Common myeloid progenitor, CD34-positive (primary cell): ENCODE measurements at regions not wholly inside any gene's neighbourhood (a gene's known extent, or its start where the extent isn't known, plus 50 kb on each side); places are given as distances from the start of the nearest gene placed in this dataset.

Experiments
- CTCF ChIA-PET: fragments of 350-600 bp; sonication (Branson Sonifier 250); formaldehyde crosslinking; loops from one replicate; lab custom pipeline; 2021; ENCODE audit warnings: antibody characterized with exemption; lab: Charles Lee
- POLR2A ChIA-PET: fragments of 350-600 bp; sonication (Branson Sonifier 250); formaldehyde crosslinking; loops from one replicate; lab custom pipeline; 2021; ENCODE audit warnings: antibody characterized with exemption; lab: Charles Lee
- DNase-seq, 3 donors: peaks; one replicate each; pipeline versions ENCODE4 v3.0.0 to v3.0.0-alpha.2; 2013
- H3K27ac ChIP-seq, 2 experiments: 1 replicate in 1 of 2; 2 replicates in 1 of 2; pipeline ENCODE4 v1.7.0; 2013; ENCODE audit warnings: inconsistent platforms in 2 of 2, low read length in 2 of 2, mild to moderate bottlenecking in 2 of 2, low read depth in 1 of 2, moderate library complexity in 1 of 2; ENCODE audit not compliant: severe bottlenecking in 2 of 2, insufficient read depth in 1 of 2, poor library complexity in 1 of 2
- H3K27me3 ChIP-seq, 5 experiments: replicated peaks in 2 of 5; 1 replicate in 3 of 5; 2 replicates in 2 of 5; pipeline versions ENCODE4 v1.6.1 to v1.7.0; 2013; ENCODE audit warnings: low read length in 4 of 5, mild to moderate bottlenecking in 2 of 5, moderate library complexity in 2 of 5, inconsistent platforms in 1 of 5; ENCODE audit not compliant: insufficient read depth in 5 of 5, control insufficient read depth in 4 of 5
- H3K36me3 ChIP-seq, 4 experiments: 1 replicate in 2 of 4; 2 replicates in 2 of 4; pipeline versions ENCODE4 v1.6.1 to v1.7.0; 2013; ENCODE audit warnings: low read length in 3 of 4, control low read depth in 1 of 4, mild to moderate bottlenecking in 1 of 4; ENCODE audit not compliant: control insufficient read depth in 4 of 4, insufficient read depth in 4 of 4
- H3K4me1 ChIP-seq, 4 experiments: 1 replicate in 3 of 4; 2 replicates in 1 of 4; pipeline versions ENCODE4 v1.6.1 to v1.7.1; 2013; ENCODE audit warnings: low read length in 3 of 4, mild to moderate bottlenecking in 3 of 4, control low read depth in 1 of 4, inconsistent platforms in 1 of 4, moderate library complexity in 1 of 4; ENCODE audit not compliant: control insufficient read depth in 4 of 4, insufficient read depth in 4 of 4; ENCODE audit errors: control extremely low read depth in 1 of 4
- H3K4me3 ChIP-seq, 7 experiments: 1 replicate in 4 of 7; 2 replicates in 3 of 7; pipeline versions ENCODE4 v1.5.1 to v1.7.0; 2013; ENCODE audit warnings: mild to moderate bottlenecking in 7 of 7, low read length in 6 of 7, moderate library complexity in 6 of 7, inconsistent platforms in 2 of 7, low read depth in 2 of 7, control low read depth in 1 of 7; ENCODE audit not compliant: insufficient read depth in 4 of 7, control insufficient read depth in 1 of 7; ENCODE audit errors: extremely low read depth in 1 of 7
- H3K9me3 ChIP-seq, 5 experiments: 1 replicate in 4 of 5; 2 replicates in 1 of 5; pipeline versions ENCODE4 v1.6.1 to v1.7.1; 2013; ENCODE audit warnings: low read length in 4 of 5, mild to moderate bottlenecking in 2 of 5, inconsistent platforms in 1 of 5, low read depth in 1 of 5, moderate library complexity in 1 of 5; ENCODE audit not compliant: control insufficient read depth in 4 of 5, insufficient read depth in 2 of 5; ENCODE audit errors: control extremely low read depth in 1 of 5
- WGBS: methylation state at CpG from one replicate; pipeline ENCODE4 v1.1.5; 2013; ENCODE audit not compliant: insufficient coverage; 5-methylcytosine and 5-hydroxymethylcytosine counted together

DNA sequence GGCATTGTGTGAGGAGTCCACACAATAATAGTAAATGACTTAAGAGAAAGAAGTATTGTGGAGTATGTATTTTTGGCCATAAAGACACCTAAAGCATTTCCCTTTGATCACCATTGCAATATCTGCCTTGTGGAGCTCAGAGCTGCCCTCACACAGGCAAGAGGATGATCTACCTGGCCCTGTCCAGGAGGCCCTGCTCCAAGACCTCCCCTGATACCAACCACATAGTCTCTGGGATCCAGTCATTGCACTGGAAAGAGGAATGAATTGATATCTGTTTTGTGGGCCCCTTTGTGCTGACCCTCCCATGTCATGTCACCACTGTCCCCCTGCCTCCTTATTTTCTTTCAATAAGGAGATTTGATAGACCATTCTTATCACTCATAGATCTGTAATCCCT, 430.6 kb upstream of the TNP1 start:
- H3K36me3 ChIP-seq, result no peaks in the 10 kb centered on the region
- no peak overlapping the region for H3K4me3 ChIP-seq
- H3K9me3 ChIP-seq, result peaks cover 0 to 4% (median 0%) of the 10 kb centered on the region in 5 experiments
- no peaks in the 10 kb centered on the region for H3K4me1 ChIP-seq
- peaks cover 0 to 3% (median 0%) of the 10 kb centered on the region in 5 experiments for H3K27me3 ChIP-seq
- no peak overlapping the region for H3K27ac ChIP-seq
- DNase-seq, result no peak
- ChIA-PET POLR2A (no interaction called here), CTCF (no interaction called here)

DNA sequence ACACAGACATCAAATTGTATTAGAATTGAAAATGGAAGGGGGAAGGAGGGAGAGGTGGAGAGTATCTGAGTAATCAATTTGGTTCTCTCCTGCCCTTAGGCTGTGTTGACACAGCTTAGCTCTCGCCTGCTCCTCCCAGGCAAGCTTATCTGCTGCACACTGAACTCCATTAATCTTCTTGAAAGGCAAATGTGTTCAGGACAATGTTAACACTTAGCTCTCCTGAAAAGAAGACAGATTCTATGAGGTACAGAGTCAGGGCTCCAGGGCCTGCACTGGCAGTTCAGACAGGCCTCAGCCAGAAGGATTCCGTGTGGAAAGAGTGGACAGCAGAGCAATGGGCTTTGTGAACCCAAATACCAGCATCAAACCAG, 430.0 kb upstream of the TNP1 start:
- CTCF ChIA-PET, result interaction anchor here (0.7 kb wide), 1 partner anchor 26 kb away, joined by 3 read pairs; no protein-coding TSS in a partner anchor

DNA sequence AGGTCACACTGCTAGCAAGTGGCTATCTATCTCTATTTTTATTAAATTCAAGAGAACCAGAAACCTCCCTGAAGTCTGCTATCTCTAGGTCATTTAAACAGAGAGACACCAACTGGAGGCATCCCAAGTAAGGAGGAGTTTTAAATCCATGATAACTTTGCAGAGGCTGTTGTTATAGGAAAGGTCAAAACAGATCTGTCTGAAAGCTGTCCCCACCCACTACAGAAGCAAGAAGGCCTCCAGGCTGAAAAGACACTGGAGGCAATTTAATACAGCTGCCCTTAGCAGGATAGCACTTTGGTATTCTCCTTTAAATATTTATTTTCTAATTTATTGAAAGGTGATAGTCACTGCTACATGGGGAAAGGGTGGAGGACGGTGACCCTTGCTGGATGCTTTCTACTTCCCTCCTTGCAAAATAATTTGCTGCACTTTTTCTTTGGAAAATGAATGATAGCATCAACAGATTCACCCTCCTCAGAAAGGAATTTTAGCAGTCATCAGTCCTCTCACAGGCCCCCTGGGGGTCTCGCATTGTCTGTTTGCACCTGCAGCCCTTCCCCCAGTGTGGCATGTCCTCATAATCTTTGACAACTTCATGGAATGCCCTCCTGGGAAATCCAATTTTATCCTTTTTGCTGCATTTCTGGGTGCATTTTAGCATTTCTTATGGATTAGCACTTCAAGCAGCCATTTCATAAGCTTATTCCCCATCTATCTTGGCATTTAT, 429.5 kb upstream of the TNP1 start:
- H3K27ac ChIP-seq, result no peak overlapping the region
- no peak for DNase-seq
- POLR2A ChIA-PET, result no interaction called here
- no peaks in the 10 kb centered on the region for H3K4me1 ChIP-seq
- H3K9me3 ChIP-seq, result peaks cover 0 to 4% (median 0%) of the 10 kb centered on the region in 5 experiments
- CTCF ChIA-PET, result interaction anchor here (0.7 kb wide), 1 partner anchor 26 kb away, joined by 3 read pairs; no protein-coding TSS in a partner anchor
- WGBS, result 100% methylated on average over 2 of the region's 2 CpGs
- no peaks in the 10 kb centered on the region for H3K36me3 ChIP-seq
- peaks cover 0 to 3% (median 0%) of the 10 kb centered on the region in 5 experiments for H3K27me3 ChIP-seq
- no peak overlapping the region for H3K4me3 ChIP-seq

More for the DNA sequence above, 430.0 kb upstream of the TNP1 start:
- Histone ChIP-seq H3K27ac (no peak overlapping the region), H3K27me3 (peaks cover 0 to 3% (median 0%) of the 10 kb centered on the region in 5 experiments), H3K4me1 (no peaks in the 10 kb centered on the region), H3K36me3 (no peaks in the 10 kb centered on the region), H3K4me3 (no peak overlapping the region), H3K9me3 (peaks cover 0 to 4% (median 0%) of the 10 kb centered on the region in 5 experiments)
- no peak for DNase-seq
- WGBS, result no CpG with 5 or more reads among the region's 2 CpGs
- POLR2A ChIA-PET, result no interaction called here

DNA sequence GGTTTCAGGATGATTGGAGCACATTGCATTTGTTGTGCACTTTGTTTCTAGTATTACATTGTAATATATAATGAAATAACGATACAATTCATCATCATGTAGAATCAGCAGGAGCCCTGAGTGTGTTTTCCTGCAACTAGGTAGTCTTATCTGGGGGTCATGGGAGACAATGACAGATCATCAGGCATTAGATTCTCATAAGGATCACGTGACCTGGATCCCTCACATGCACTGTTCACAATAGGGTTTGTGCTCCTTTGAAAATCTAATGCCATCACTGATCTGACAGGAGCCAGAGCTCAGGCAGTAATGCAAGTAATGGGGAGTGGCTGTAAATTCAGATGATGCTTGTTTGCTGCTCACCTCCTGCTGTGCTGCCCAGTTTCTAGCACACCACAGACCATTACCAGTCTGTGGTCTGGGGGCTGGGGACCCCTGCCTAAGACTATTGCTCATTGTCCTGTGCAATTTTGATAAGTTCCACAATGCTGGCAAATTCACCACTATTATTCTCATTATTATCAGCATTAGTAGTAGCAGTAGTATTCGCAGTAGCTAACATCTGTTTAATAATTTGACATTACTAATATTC, 428.7 kb upstream of the TNP1 start:
- no peak overlapping the region for H3K4me3 ChIP-seq
- H3K27me3 ChIP-seq, result peaks cover 0 to 3% (median 0%) of the 10 kb centered on the region in 5 experiments
- no CpG with 5 or more reads among the region's 3 CpGs for WGBS
- no peak for DNase-seq
- no peaks in the 10 kb centered on the region for H3K36me3 ChIP-seq
- H3K4me1 ChIP-seq, result no peaks in the 10 kb centered on the region
- H3K9me3 ChIP-seq, result peaks cover 0 to 4% (median 0%) of the 10 kb centered on the region in 5 experiments
- H3K27ac ChIP-seq, result no peak overlapping the region
- ChIA-PET POLR2A (no interaction called here), CTCF (no interaction called here)

DNA sequence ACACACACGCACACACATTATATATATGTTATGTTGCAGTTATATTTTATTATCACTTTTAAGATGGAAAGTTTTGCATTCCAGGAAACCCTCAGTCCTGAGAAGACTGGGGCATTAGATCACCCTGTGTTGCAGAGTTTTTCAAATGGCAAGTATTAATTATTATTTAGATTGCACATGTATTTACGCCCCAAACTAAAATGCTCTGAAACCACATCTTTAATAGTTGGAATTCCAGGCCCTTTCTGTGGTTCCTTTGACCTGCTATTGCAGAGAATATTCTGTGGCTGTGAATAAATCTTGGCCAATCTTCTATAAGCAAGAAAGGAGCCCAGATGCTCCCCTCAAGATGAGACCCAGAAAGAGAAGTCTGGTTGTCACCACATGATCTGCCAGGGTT, 427.0 kb upstream of the TNP1 start:
- CTCF ChIA-PET, result no interaction called here
- WGBS, result no CpG with 5 or more reads among the region's 2 CpGs

DNA sequence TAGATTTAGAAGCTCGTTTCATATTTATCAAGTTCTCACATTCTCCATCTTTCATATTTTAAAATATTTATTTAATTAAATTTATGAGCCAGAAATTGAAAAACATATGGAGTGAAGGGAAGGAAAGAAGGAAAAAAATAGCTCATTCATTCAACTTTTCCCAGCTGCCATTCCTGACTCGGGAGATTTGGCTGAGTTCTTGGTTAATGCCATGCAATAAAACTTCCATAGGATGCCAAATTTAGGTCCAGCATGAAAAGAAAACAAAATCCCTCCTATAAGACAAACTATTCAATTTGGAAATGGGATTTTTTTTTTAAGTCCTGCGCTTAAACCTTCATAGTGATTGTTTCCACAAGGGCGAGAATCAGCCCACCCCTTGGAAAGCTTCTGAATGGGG, 426.1 kb upstream of the TNP1 start:
- ChIA-PET POLR2A (no interaction called here), CTCF (interaction anchor here (1.1 kb wide), 1 partner anchor 24 kb away, joined by 3 read pairs; no protein-coding TSS in a partner anchor)
- DNase-seq, result no peak
- H3K27ac ChIP-seq, result no peak overlapping the region
- 96% methylated on average over 3 of the region's 4 CpGs for WGBS
- no peaks in the 10 kb centered on the region for H3K4me1 ChIP-seq
- H3K36me3 ChIP-seq, result no peaks in the 10 kb centered on the region
- H3K4me3 ChIP-seq, result no peak overlapping the region
- peaks cover 0 to 2% (median 0%) of the 10 kb centered on the region in 5 experiments for H3K27me3 ChIP-seq
- H3K9me3 ChIP-seq, result peaks cover 0 to 2% (median 0%) of the 10 kb centered on the region in 5 experiments

More for the DNA sequence above, 427.0 kb upstream of the TNP1 start:
- no peak overlapping the region for H3K27ac ChIP-seq
- no peaks in the 10 kb centered on the region for H3K36me3 ChIP-seq
- H3K4me1 ChIP-seq, result no peaks in the 10 kb centered on the region
- DNase-seq, result no peak
- H3K9me3 ChIP-seq, result peaks cover 0 to 2% (median 0%) of the 10 kb centered on the region in 5 experiments
- POLR2A ChIA-PET, result no interaction called here
- no peaks in the 10 kb centered on the region for H3K27me3 ChIP-seq
- H3K4me3 ChIP-seq, result no peak overlapping the region

DNA sequence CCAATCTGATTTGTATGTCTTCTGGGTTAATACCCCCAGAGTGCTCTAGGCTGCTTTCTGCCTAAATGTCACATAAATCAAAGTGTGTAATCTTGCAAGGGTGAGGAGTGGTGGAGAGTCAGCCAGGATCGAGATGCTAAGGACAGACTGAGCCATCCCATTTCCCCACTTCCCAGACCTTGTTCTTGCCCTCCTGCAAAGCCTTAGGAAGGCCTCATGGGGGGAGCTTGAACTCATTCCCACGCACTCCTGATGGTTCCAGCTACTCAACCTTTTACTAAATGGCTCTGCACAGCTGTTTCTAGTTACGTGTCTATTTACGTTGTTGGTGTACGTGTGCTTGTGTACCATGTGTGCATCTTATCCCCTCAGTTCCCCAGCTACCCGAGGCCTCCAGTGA, 423.6 kb upstream of the TNP1 start:
- CTCF ChIA-PET, result no interaction called here
- no peak for DNase-seq

More for the DNA sequence above, 423.6 kb upstream of the TNP1 start:
- peaks cover 0 to 2% (median 0%) of the 10 kb centered on the region in 5 experiments for H3K9me3 ChIP-seq
- H3K4me3 ChIP-seq, result no peak overlapping the region
- WGBS, result 92% methylated on average over 5 of the region's 6 CpGs
- H3K36me3 ChIP-seq, result no peaks in the 10 kb centered on the region
- H3K27ac ChIP-seq, result no peak overlapping the region
- no peaks in the 10 kb centered on the region for H3K4me1 ChIP-seq
- POLR2A ChIA-PET, result no interaction called here
- peaks cover 0 to 4% (median 0%) of the 10 kb centered on the region in 5 experiments for H3K27me3 ChIP-seq
